ENCODE measurements at regions not wholly inside any gene's neighbourhood (a gene's known extent, or its start where the extent isn't known, plus 50 kb on each side); places are given as distances from the start of the nearest gene placed in this dataset.

DNA sequence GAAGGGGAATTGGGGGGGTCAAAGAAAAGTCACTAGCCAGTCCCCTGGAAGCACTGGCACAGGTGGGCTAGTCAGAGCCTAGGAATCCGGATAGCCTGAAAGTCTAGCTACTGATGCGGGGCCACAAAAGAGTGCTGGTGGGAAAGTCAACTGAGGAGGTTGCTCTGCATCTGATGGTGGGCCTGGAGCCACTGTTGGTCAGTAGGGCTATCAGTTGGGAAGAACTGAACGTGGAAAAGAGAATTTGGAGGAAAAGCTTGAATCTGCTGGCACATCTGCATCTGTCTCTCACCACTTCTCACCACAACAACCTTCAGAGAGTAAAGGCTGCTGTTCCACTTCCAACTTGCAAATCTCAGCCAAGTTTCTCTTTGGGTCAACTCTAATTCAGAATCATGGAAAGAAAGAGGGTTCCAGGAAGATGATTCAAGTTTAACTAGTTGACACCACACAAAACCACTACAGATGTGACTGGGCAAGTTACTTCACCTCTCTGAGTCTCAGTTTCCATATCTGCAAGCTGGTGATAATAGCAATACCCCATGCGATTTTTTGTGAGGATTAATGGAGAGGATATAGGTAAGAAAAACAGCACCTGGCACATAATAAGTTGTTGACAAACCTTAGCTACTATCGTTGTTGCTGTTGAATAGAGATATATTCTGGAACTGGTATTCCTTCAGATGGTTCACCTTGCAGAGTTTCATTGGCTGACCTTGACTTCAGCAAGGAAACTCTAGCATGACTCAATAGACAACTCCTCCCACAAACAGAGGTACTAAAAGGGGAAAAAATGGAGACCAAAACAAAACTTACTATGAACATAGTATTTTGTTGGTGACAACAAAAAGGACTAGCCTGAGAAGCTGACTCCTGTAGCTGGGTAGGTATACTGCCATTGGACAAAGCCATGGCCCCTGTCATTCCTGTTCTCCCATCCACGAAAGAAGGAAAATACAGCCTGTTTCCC is 280.2 kb upstream of the STT3B start:
- no peaks in the 10 kb centered on the region for H3K9me2 ChIP-seq (replicated peaks; ENCODE audit: insufficient read depth)
- no peak for TF ChIP-seq CTCF (IDR thresholded peaks at IDR 0.05; ENCODE audit: poor library complexity)
- H3K9me3 ChIP-seq (ENCODE audit: low read depth): no peaks in the 10 kb centered on the region
- no peak overlapping the region for H2AFZ ChIP-seq
- H3K27me3 ChIP-seq: no peaks in the 10 kb centered on the region
- no peaks in the 10 kb centered on the region for H3K36me3 ChIP-seq (replicated peaks; ENCODE audit: insufficient read depth, low read depth)
- no peak overlapping the region for H3K4me2 ChIP-seq
- WGBS (ENCODE audit: low lambda C conversion rate, missing lambda C conversion rate): 88% methylated on average over 6 of the region's 6 CpGs
- H3K27ac ChIP-seq: no peak overlapping the region
- no peaks in the 10 kb centered on the region for H3K4me1 ChIP-seq (ENCODE audit: insufficient read depth)
- H3K4me3 ChIP-seq: no peak overlapping the region
- H3K79me2 ChIP-seq: no peaks in the 10 kb centered on the region
- H4K20me1 ChIP-seq (ENCODE audit: insufficient read depth, poor library complexity, severe bottlenecking): no peaks in the 10 kb centered on the region
- no peak for DNase-seq (ENCODE audit: low spot score)

- Histone ChIP-seq H2AFZ (no peak overlapping the region), H3K4me1 (ENCODE audit: insufficient read depth) (no peaks in the 10 kb centered on the region), H3K27me3 (no peaks in the 10 kb centered on the region), H3K9me3 (ENCODE audit: low read depth) (no peaks in the 10 kb centered on the region), H3K9me2 (replicated peaks; ENCODE audit: insufficient read depth) (no peaks in the 10 kb centered on the region), H3K4me2 (no peak overlapping the region), H3K36me3 (replicated peaks; ENCODE audit: insufficient read depth, low read depth) (no peaks in the 10 kb centered on the region), H4K20me1 (ENCODE audit: insufficient read depth, poor library complexity, severe bottlenecking) (no peaks in the 10 kb centered on the region), H3K27ac (no peak overlapping the region), H3K79me2 (no peaks in the 10 kb centered on the region), H3K4me3 (no peak overlapping the region)
- 97% methylated on average over 4 of the region's 4 CpGs for WGBS (ENCODE audit: low lambda C conversion rate, missing lambda C conversion rate)
- DNase-seq (ENCODE audit: low spot score): no peak
- no peak for TF ChIP-seq CTCF (IDR thresholded peaks at IDR 0.05; ENCODE audit: poor library complexity)
- TF ChIP-seq EZH2 (IDR thresholded peaks at IDR 0.05; ENCODE audit: borderline replicate concordance): no peak
- TF ChIP-seq EZH2phosphoT487 (IDR thresholded peaks at IDR 0.05; ENCODE audit: low read depth, severe bottlenecking, unreplicated experiment): no peak
These were observed 278.9 kb upstream of the STT3B start for GRCh38 chr3:31253782-31254181.

DNA sequence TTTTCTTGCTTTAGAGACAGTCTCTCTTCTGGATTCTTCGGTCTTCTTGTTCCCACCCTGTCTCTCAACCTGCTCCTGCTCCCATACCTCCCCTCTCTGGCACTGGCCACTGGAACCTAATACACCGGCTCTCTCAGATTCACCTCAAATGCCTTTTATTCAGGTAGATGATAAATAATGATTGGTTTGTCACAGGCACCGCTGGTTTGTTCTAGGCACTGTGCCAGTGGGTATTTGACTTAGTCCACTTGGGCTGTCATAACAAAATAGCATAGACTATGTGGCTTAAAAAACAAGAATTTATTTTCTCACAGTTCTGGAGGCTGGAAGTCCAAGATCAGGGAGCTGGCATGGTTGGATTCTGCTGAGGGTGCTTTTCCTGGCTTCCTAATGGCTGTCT is 278.2 kb upstream of the STT3B start:
- Histone ChIP-seq H3K9me2 (replicated peaks; ENCODE audit: insufficient read depth) (no peaks in the 10 kb centered on the region), H3K36me3 (replicated peaks; ENCODE audit: insufficient read depth, low read depth) (no peaks in the 10 kb centered on the region), H3K4me1 (ENCODE audit: insufficient read depth) (no peaks in the 10 kb centered on the region), H3K9me3 (ENCODE audit: low read depth) (no peaks in the 10 kb centered on the region), H3K27me3 (no peaks in the 10 kb centered on the region), H2AFZ (no peak overlapping the region), H3K4me2 (no peak overlapping the region), H3K79me2 (no peaks in the 10 kb centered on the region), H4K20me1 (ENCODE audit: insufficient read depth, poor library complexity, severe bottlenecking) (no peaks in the 10 kb centered on the region), H3K27ac (no peak overlapping the region), H3K4me3 (no peak overlapping the region)
- no peak for DNase-seq (ENCODE audit: low spot score)
- no peak for TF ChIP-seq EZH2phosphoT487 (IDR thresholded peaks at IDR 0.05; ENCODE audit: low read depth, severe bottlenecking, unreplicated experiment)
- no peak for TF ChIP-seq EZH2 (IDR thresholded peaks at IDR 0.05; ENCODE audit: borderline replicate concordance)
- no peak for TF ChIP-seq CTCF (IDR thresholded peaks at IDR 0.05; ENCODE audit: poor library complexity)
- WGBS (ENCODE audit: low lambda C conversion rate, missing lambda C conversion rate): 96% methylated on average over 3 of the region's 3 CpGs
